Transverse colon (tissue), 3 donors: ENCODE measurements at regions not wholly inside any gene's neighbourhood (a gene's known extent, or its start where the extent isn't known, plus 50 kb on each side); places are given as distances from the start of the nearest gene placed in this dataset.

ENCODE experiments used
- POLR2A ChIP-seq: fragments of 450-650 bp; IDR thresholded peaks from one replicate; pipeline ENCODE4 v1.6.1; 2016; ENCODE audit warnings: antibody characterized with exemption, mild to moderate bottlenecking, moderate library complexity
- TF ChIP-seq, protein P1 (sequence below), 5 experiments: fragments of 200-600 bp in 3 of 5; fragments of 450-650 bp in 2 of 5; sonication (generic) in 3 of 5; IDR thresholded peaks; 1 replicate in 2 of 5; 2 replicates in 3 of 5; pipeline ENCODE4 v1.5.1; 2016 to 2017; ENCODE audit warnings: antibody characterized with exemption in 5 of 5, inconsistent platforms in 3 of 5, mild to moderate bottlenecking in 2 of 5, moderate library complexity in 1 of 5

DNA sequence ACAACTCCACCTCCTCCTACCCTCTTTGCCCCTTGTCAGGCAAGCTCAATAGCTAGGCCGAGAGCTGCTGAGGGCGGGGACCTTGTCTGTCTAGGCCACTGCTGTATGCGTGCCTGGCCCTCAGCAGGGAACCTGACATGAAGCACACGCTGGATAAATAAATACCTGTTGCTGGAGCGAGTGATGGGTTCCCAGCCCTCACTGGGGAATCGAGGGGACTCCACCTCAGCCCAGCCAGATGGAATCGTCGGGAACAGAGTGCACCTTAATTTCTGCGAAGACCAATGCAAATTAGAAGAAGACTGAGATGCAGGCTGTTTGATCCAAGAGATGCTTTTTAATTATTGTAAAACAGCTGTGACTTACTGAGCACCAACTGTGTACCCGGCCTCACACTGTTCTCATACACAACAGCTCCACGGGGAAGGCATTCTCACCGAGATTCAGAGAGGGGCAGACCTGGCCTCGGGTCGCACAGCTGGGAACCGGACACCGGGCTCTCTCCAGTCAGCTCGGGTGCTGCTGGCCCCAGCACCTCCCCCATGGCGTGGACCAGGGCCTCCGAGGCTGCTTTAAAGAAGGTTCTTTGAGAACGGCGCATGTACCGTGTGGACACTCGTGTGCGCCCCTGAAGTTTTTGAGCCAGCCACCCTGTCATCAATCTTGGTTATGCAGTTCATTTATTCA lies 109.7 kb upstream of the IER5L start:
- TF ChIP-seq, protein P1, sequence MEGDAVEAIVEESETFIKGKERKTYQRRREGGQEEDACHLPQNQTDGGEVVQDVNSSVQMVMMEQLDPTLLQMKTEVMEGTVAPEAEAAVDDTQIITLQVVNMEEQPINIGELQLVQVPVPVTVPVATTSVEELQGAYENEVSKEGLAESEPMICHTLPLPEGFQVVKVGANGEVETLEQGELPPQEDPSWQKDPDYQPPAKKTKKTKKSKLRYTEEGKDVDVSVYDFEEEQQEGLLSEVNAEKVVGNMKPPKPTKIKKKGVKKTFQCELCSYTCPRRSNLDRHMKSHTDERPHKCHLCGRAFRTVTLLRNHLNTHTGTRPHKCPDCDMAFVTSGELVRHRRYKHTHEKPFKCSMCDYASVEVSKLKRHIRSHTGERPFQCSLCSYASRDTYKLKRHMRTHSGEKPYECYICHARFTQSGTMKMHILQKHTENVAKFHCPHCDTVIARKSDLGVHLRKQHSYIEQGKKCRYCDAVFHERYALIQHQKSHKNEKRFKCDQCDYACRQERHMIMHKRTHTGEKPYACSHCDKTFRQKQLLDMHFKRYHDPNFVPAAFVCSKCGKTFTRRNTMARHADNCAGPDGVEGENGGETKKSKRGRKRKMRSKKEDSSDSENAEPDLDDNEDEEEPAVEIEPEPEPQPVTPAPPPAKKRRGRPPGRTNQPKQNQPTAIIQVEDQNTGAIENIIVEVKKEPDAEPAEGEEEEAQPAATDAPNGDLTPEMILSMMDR (IDR thresholded peaks at IDR 0.05), result no peak
- TF ChIP-seq POLR2A, result no peak
